ENCODE measurements at regions not wholly inside any gene's neighbourhood (a gene's known extent, or its start where the extent isn't known, plus 50 kb on each side); places are given as distances from the start of the nearest gene placed in this dataset.

- TF ChIP-seq, protein P1, sequence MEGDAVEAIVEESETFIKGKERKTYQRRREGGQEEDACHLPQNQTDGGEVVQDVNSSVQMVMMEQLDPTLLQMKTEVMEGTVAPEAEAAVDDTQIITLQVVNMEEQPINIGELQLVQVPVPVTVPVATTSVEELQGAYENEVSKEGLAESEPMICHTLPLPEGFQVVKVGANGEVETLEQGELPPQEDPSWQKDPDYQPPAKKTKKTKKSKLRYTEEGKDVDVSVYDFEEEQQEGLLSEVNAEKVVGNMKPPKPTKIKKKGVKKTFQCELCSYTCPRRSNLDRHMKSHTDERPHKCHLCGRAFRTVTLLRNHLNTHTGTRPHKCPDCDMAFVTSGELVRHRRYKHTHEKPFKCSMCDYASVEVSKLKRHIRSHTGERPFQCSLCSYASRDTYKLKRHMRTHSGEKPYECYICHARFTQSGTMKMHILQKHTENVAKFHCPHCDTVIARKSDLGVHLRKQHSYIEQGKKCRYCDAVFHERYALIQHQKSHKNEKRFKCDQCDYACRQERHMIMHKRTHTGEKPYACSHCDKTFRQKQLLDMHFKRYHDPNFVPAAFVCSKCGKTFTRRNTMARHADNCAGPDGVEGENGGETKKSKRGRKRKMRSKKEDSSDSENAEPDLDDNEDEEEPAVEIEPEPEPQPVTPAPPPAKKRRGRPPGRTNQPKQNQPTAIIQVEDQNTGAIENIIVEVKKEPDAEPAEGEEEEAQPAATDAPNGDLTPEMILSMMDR (IDR thresholded peaks at IDR 0.05; ENCODE audit: low read depth, low read length): no peak
- in situ Hi-C loops (cut with HindIII; ENCODE audit: low sequenced_read_pairs): no loop called here
- no peak overlapping the region for H3K4me3 ChIP-seq (ENCODE audit: low read depth, low read length)
- DNase-seq (ENCODE audit: low read depth, low spot score): no peak
These were observed 216.4 kb downstream of the SLITRK5 start for GRCh38 chr13:87887459-87888123.

DNA sequence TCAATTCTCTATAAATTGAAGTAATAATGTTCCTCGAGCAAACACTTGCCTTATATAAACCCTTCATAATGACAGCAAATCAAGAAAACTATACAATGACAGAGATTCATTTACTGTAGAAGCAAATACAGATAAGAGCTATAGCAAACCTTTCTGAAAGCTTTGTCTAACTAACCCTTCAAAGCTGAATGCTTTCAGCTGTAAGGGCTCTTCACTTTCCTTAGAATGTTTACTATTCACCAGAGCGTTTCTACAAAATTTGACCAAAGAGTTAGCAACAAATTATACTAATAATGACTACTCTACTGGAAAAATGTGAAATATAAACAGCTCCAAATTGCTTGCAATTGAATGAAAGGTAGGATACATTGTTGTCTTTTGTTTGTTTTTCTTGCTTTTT is 218.1 kb downstream of the SLITRK5 start:
- no peak overlapping the region for H3K4me3 ChIP-seq (ENCODE audit: low read depth, low read length)
- TF ChIP-seq, protein P1 (IDR thresholded peaks at IDR 0.05; ENCODE audit: low read depth, low read length): no peak
- in situ Hi-C loops (cut with HindIII; ENCODE audit: low sequenced_read_pairs): no loop called here
- no peak for DNase-seq (ENCODE audit: low read depth, low spot score)

DNA sequence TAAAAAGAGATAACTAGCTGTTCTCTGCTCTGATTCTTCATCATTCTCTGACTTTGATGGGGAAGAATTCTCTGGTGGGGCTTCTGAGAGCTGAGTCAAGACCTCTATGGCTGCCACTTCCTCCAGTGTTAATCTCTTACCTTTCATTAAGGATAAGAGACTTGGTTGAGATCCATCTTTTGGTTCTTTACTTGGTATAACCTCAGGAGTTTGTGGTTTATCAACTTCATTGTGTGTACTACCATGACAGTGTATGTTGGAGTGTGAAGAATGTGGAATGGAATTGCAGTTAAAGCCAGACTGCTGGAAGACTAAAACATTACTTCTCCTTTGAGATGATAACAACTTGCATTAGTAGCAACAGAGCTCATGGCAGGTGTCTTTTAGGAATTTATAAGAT is 222.0 kb downstream of the SLITRK5 start:
- in situ Hi-C loops (cut with HindIII; ENCODE audit: low sequenced_read_pairs): no loop called here
- TF ChIP-seq, protein P1 (IDR thresholded peaks at IDR 0.05; ENCODE audit: low read depth, low read length): no peak
- no peak for DNase-seq (ENCODE audit: low read depth, low spot score)
- H3K4me3 ChIP-seq (ENCODE audit: low read depth, low read length): no peak overlapping the region

- H3K4me3 ChIP-seq (ENCODE audit: low read depth, low read length): no peak overlapping the region
- TF ChIP-seq, protein P1 (IDR thresholded peaks at IDR 0.05; ENCODE audit: low read depth, low read length): no peak
- no peak for DNase-seq (ENCODE audit: low read depth, low spot score)
- in situ Hi-C loops (cut with HindIII; ENCODE audit: low sequenced_read_pairs): no loop called here
These were observed 222.9 kb downstream of the SLITRK5 start for GRCh38 chr13:87894059-87894458.

DNA sequence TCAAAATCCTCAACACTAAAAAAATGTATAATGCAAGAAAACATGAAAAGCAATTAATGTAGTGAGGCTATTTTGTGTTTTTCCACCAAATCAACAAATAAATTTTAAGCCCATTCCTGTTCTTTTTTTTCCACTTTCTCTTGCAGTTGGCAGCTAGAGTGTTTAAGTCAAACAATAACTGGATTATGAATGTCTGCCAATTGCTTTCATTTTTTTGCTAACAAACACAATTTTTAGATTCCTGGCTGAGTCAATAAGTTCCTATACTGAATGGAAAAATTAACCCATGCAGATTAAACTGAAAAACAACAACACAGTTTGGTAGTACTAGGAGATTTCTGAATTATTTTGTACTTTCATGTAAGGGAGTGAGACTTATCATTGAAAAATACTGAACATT is 232.4 kb downstream of the SLITRK5 start:
- TF ChIP-seq, protein P1 (IDR thresholded peaks at IDR 0.05; ENCODE audit: low read depth, low read length): no peak
- in situ Hi-C loops (cut with HindIII; ENCODE audit: low sequenced_read_pairs): no loop called here
- H3K4me3 ChIP-seq (ENCODE audit: low read depth, low read length): no peak overlapping the region
- DNase-seq (ENCODE audit: low read depth, low spot score): no peak

DNA sequence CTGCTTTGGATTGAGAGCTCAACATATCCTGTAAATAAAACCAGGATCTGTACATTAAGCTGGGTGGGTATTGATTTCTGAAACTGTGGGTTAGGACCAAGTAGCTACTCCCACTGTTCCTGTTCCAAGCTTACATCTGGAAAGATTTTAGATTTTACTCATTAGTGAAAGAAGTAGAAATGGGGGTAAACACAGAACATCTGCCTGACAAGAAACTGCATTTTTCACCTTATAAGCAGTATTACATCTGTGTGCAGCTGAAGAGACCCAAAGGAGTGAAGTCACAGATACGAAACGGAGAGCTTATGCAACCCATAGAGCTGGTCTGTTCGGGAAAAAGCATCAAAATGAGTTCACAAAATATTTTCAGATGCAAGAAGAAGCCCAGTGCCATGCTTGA is 235.2 kb downstream of the SLITRK5 start:
- no peak overlapping the region for H3K4me3 ChIP-seq (ENCODE audit: low read depth, low read length)
- DNase-seq (ENCODE audit: low read depth, low spot score): no peak
- in situ Hi-C loops (cut with HindIII; ENCODE audit: low sequenced_read_pairs): no loop called here
- TF ChIP-seq, protein P1 (IDR thresholded peaks at IDR 0.05; ENCODE audit: low read depth, low read length): no peak

All from astrocyte of the spinal cord (primary cell).